CD4-positive, CD25-positive, alpha-beta regulatory T cell (primary cell): ENCODE measurements at regions not wholly inside any gene's neighbourhood (a gene's known extent, or its start where the extent isn't known, plus 50 kb on each side); places are given as distances from the start of the nearest gene placed in this dataset.

Source experiments
- ATAC-seq, 2 donors: fragments of 150-1000 bp; cut with Tn5 transposase; one replicate each; pipeline ENCODE4 v1.10.0; 2021; ENCODE audit warnings: low read depth in 2 of 2, moderate number of reproducible peaks in 2 of 2, moderate library complexity in 1 of 2
- DNase-seq, 3 donors: peaks; one replicate each; pipeline versions ENCODE4 v3.0.0 to v3.0.0-alpha.2; 2012 to 2022; ENCODE audit warnings: mixed read lengths in 1 of 3
- H3K27ac ChIP-seq: one replicate; pipeline ENCODE4 v1.7.0; 2013; ENCODE audit warnings: mild to moderate bottlenecking, low read length; ENCODE audit not compliant: insufficient read depth, poor library complexity, severe bottlenecking
- H3K27me3 ChIP-seq: one replicate; pipeline ENCODE4 v1.7.0; 2013; ENCODE audit warnings: low read length; ENCODE audit not compliant: control insufficient read depth, insufficient read depth
- H3K36me3 ChIP-seq: one replicate; pipeline ENCODE4 v1.7.0; 2013; ENCODE audit warnings: mild to moderate bottlenecking, low read length, moderate library complexity; ENCODE audit not compliant: control insufficient read depth, insufficient read depth
- H3K4me1 ChIP-seq: 2 replicates; pipeline ENCODE4 v1.7.0; 2013; ENCODE audit warnings: mild to moderate bottlenecking, low read length; ENCODE audit not compliant: insufficient read depth, control insufficient read depth, poor library complexity, severe bottlenecking
- H3K4me3 ChIP-seq: one replicate; pipeline ENCODE4 v1.7.0; 2013; ENCODE audit warnings: low read depth, mild to moderate bottlenecking, low read length, moderate library complexity
- H3K9me3 ChIP-seq, 2 experiments: 1 replicate in 1 of 2; 2 replicates in 1 of 2; pipeline ENCODE4 v1.7.0; 2013; ENCODE audit warnings: low read length in 2 of 2, mild to moderate bottlenecking in 1 of 2, moderate library complexity in 1 of 2; ENCODE audit not compliant: control insufficient read depth in 2 of 2
- H3K27ac Mint-ChIP-seq, 3 donors: one replicate each; pipeline ENCODE4 v1.8.0; 2020 to 2022; ENCODE audit warnings: mild to moderate bottlenecking in 3 of 3, mixed read lengths in 3 of 3, moderate library complexity in 2 of 3
- H3K27me3 Mint-ChIP-seq: one replicate; pipeline ENCODE4 v1.8.0; 2022; ENCODE audit warnings: mild to moderate bottlenecking, mixed read lengths
- H3K36me3 Mint-ChIP-seq: one replicate; pipeline ENCODE4 v1.8.0; 2020; ENCODE audit warnings: mixed read lengths
- H3K4me1 Mint-ChIP-seq, 4 donors: one replicate each; pipeline ENCODE4 v1.8.0; 2020 to 2022; ENCODE audit warnings: mixed read lengths in 4 of 4, mild to moderate bottlenecking in 1 of 4
- H3K4me3 Mint-ChIP-seq, 4 donors: one replicate each; pipeline ENCODE4 v1.8.0; 2020 to 2022; ENCODE audit warnings: mild to moderate bottlenecking in 4 of 4, mixed read lengths in 4 of 4, moderate library complexity in 3 of 4
- H3K9me3 Mint-ChIP-seq, 7 donors: one replicate each; pipeline ENCODE4 v1.8.0; 2020 to 2022; ENCODE audit warnings: mixed read lengths in 7 of 7, mild to moderate bottlenecking in 3 of 7, moderate library complexity in 2 of 7

GRCh38 chr17:12320286-12320685, 299.6 kb downstream of the MAP2K4 start:
- no peaks in the 10 kb centered on the region for H3K9me3 ChIP-seq
- no peaks in the 10 kb centered on the region for H3K27me3 ChIP-seq
- no peak overlapping the region for H3K4me3 ChIP-seq
- peaks cover 0 to 17% (median 4%) of the 10 kb centered on the region in 7 donors for H3K9me3 Mint-ChIP-seq
- DNase-seq (no peak), ATAC-seq (no peak)
- no peaks in the 10 kb centered on the region for H3K36me3 ChIP-seq
- no peaks in the 10 kb centered on the region for H3K36me3 Mint-ChIP-seq
- no peaks in the 10 kb centered on the region for H3K4me1 Mint-ChIP-seq
- H3K27ac ChIP-seq = no peak overlapping the region
- H3K4me3 Mint-ChIP-seq = no peak overlapping the region
- no peaks in the 10 kb centered on the region for H3K4me1 ChIP-seq
- no peaks in the 10 kb centered on the region for H3K27me3 Mint-ChIP-seq
- H3K27ac Mint-ChIP-seq = no peak overlapping the region

DNA sequence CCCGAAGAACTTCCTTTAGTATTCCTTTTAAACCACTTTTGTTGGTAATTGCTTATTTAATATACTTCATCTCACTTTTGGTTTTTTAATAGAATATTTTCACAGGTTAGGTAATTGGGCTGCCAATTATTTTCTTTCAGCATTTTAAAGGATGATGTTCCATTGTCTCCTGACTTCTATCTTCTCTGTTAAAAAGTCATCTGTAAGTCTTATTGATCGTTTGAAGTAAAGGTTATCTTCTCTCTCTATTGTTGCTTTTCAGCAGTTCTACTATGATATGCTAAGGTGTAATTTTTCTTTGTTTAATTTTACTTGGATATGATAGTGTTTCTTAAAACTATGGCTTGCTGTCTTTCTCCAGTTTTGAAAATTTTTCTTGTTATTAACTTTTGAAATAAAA, 307.5 kb downstream of the MAP2K4 start:
- Histone ChIP-seq H3K27me3 (no peaks in the 10 kb centered on the region), H3K36me3 (no peaks in the 10 kb centered on the region), H3K4me3 (no peak overlapping the region), H3K9me3 (peaks cover 16 to 19% of the 10 kb centered on the region in 2 experiments), H3K27ac (no peak overlapping the region), H3K4me1 (no peaks in the 10 kb centered on the region)
- H3K4me1 Mint-ChIP-seq = no peaks in the 10 kb centered on the region
- no peak overlapping the region for H3K4me3 Mint-ChIP-seq
- ATAC-seq (no peak), DNase-seq (no peak)
- H3K36me3 Mint-ChIP-seq = no peaks in the 10 kb centered on the region
- H3K27me3 Mint-ChIP-seq = no peaks in the 10 kb centered on the region
- peaks cover 1 to 20% (median 11%) of the 10 kb centered on the region in 7 donors for H3K9me3 Mint-ChIP-seq
- H3K27ac Mint-ChIP-seq = no peak overlapping the region

DNA sequence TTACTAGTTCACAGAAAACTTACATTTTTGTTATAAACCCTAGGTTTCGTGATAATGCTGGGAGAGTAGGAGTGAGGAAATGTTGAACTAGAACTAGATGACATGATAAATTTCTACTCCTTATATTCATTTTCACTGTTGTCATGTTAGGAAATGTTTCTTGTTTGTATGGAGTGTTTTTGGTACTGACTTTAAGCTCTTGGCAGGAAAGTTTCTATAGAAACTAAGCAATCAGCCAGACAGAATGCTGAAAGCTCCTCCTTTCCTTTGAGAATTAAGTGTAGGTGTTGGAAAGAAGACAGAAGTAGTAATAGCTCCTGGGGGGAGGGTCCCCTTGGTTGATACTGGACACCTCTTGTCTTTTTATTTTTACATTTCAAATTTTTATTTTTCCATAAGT, 309.8 kb downstream of the MAP2K4 start:
- no peak overlapping the region for H3K4me3 Mint-ChIP-seq
- H3K27ac ChIP-seq = no peak overlapping the region
- H3K27me3 Mint-ChIP-seq = no peaks in the 10 kb centered on the region
- ATAC-seq (no peak), DNase-seq (no peak)
- H3K36me3 Mint-ChIP-seq = no peaks in the 10 kb centered on the region
- peaks cover 16 to 19% of the 10 kb centered on the region in 2 experiments for H3K9me3 ChIP-seq
- no peaks in the 10 kb centered on the region for H3K4me1 ChIP-seq
- no peak overlapping the region for H3K4me3 ChIP-seq
- no peaks in the 10 kb centered on the region for H3K4me1 Mint-ChIP-seq
- H3K9me3 Mint-ChIP-seq = peaks cover 1 to 20% (median 9%) of the 10 kb centered on the region in 7 donors
- H3K36me3 ChIP-seq = no peaks in the 10 kb centered on the region
- H3K27ac Mint-ChIP-seq = no peak overlapping the region
- no peaks in the 10 kb centered on the region for H3K27me3 ChIP-seq

DNA sequence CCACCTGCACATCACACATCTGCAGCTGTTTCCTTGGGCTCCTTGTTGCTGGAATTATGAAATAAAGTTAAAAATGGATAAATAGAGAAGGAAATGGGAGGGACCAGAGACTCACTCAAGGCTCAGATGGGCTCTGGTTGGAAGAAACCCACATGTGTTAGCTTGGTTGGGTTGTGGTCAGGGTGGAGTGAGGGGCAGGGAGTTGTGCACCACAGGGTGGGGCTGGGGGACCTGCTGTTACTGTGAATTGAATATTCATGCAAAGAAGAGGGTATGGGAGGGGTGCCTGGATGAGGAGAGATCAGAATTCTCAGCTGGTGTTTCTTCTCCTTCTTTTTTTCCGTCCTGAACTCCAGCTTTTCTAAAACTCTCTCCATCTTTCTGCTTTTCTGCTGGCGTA, 320.7 kb downstream of the MAP2K4 start:
- no peaks in the 10 kb centered on the region for H3K36me3 Mint-ChIP-seq
- no peaks in the 10 kb centered on the region for H3K27me3 Mint-ChIP-seq
- H3K4me3 Mint-ChIP-seq = no peak overlapping the region
- Histone ChIP-seq H3K9me3 (no peaks in the 10 kb centered on the region), H3K27me3 (no peaks in the 10 kb centered on the region), H3K27ac (no peak overlapping the region), H3K4me1 (no peaks in the 10 kb centered on the region), H3K36me3 (no peaks in the 10 kb centered on the region), H3K4me3 (no peak overlapping the region)
- H3K4me1 Mint-ChIP-seq = no peaks in the 10 kb centered on the region
- DNase-seq (no peak), ATAC-seq (no peak)
- peaks cover 0 to 14% (median 1%) of the 10 kb centered on the region in 7 donors for H3K9me3 Mint-ChIP-seq
- H3K27ac Mint-ChIP-seq = no peak overlapping the region

GRCh38 chr17:12342161-12342560, 321.5 kb downstream of the MAP2K4 start:
- DNase-seq = no peak
- no peak overlapping the region for H3K27ac ChIP-seq
- H3K36me3 ChIP-seq = no peaks in the 10 kb centered on the region
- H3K4me3 ChIP-seq = no peak overlapping the region
- H3K9me3 Mint-ChIP-seq = peaks cover 0 to 14% (median 1%) of the 10 kb centered on the region in 7 donors
- no peak overlapping the region for H3K4me3 Mint-ChIP-seq
- H3K9me3 ChIP-seq = no peaks in the 10 kb centered on the region
- H3K27me3 Mint-ChIP-seq = no peaks in the 10 kb centered on the region
- H3K36me3 Mint-ChIP-seq = no peaks in the 10 kb centered on the region
- no peak for ATAC-seq
- H3K27me3 ChIP-seq = no peaks in the 10 kb centered on the region
- no peaks in the 10 kb centered on the region for H3K4me1 Mint-ChIP-seq
- no peaks in the 10 kb centered on the region for H3K4me1 ChIP-seq
- H3K27ac Mint-ChIP-seq = no peak overlapping the region

DNA sequence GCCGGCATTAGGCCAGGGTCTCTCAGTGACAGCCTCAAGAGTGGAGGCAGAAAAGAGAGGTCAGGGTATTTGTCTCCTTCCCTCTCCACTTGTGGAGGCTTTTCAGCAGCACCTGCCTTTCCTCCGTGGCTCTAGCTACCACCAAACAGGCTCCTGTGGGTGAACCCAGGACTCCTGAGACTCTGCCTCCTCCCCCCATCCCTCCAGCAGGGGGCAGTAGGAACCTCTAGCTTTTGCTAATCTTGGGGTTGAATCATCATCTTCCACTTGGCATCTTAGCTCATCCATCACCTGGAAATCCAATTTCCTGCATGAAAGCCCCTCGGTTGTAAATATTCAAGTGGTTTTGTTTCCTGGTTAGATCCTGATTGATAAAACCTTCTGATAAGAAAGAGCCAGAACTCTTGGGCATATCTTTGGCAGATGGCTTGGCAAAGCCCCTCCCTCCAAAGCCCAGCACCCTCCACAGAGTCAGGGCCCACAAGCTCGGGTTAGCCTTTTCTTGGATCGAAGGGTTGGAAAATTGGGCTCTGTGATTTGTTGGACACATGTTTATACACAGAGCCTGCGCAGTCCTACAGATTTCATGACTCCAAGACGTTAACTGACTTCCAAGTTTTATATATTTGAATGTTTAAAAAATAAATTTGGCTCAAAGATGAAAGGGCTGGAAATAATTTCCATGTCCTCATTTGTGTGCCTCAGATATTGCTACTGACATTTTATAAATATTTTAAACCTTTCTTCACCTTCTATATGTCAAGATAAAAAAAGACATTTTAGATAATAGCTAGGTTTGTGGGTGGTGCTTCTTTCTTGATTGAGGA, 322.1 kb downstream of the MAP2K4 start:
- ATAC-seq (no peak), DNase-seq (no peak)
- no peak overlapping the region for H3K27ac Mint-ChIP-seq
- no peak overlapping the region for H3K27ac ChIP-seq
- H3K9me3 Mint-ChIP-seq = peaks cover 0 to 11% (median 1%) of the 10 kb centered on the region in 7 donors
- H3K4me1 ChIP-seq = no peaks in the 10 kb centered on the region
- H3K27me3 ChIP-seq = no peaks in the 10 kb centered on the region
- H3K4me3 ChIP-seq = no peak overlapping the region
- no peaks in the 10 kb centered on the region for H3K4me1 Mint-ChIP-seq
- no peaks in the 10 kb centered on the region for H3K36me3 Mint-ChIP-seq
- no peak overlapping the region for H3K4me3 Mint-ChIP-seq
- no peaks in the 10 kb centered on the region for H3K27me3 Mint-ChIP-seq
- H3K36me3 ChIP-seq = no peaks in the 10 kb centered on the region
- no peaks in the 10 kb centered on the region for H3K9me3 ChIP-seq

DNA sequence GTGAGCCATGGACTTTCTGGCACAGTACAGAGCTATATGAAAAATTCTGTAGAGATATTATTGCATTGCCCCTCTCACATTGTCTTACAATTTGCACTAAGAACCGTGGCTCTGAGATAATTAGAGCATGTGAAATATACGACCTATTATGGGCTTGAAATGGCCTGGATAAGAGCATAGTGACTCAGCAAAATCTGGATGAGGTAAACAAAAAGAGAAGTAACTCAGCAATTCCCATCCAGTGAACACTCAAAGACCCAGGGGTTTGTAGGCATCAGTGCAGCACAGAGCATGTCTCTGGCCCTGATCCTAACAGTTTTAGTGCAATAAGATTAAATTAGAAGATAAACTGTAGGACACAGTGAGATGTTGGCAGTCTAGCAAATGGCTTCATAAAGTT, 317.2 kb upstream of the MYOCD start:
- no peak overlapping the region for H3K27ac ChIP-seq
- Mint-ChIP-seq H3K27ac (no peak overlapping the region), H3K27me3 (no peaks in the 10 kb centered on the region), H3K4me1 (no peaks in the 10 kb centered on the region), H3K9me3 (peaks cover 0 to 10% (median 2%) of the 10 kb centered on the region in 7 donors), H3K4me3 (no peak overlapping the region), H3K36me3 (no peaks in the 10 kb centered on the region)
- ATAC-seq (no peak), DNase-seq (no peak)
- H3K4me3 ChIP-seq = no peak overlapping the region
- H3K27me3 ChIP-seq = no peaks in the 10 kb centered on the region
- no peaks in the 10 kb centered on the region for H3K36me3 ChIP-seq
- no peaks in the 10 kb centered on the region for H3K4me1 ChIP-seq
- H3K9me3 ChIP-seq = no peaks in the 10 kb centered on the region

GRCh38 chr17:12349297-12349696, 316.4 kb upstream of the MYOCD start:
- H3K27ac ChIP-seq = no peak overlapping the region
- H3K4me1 ChIP-seq = no peaks in the 10 kb centered on the region
- H3K4me3 Mint-ChIP-seq = no peak overlapping the region
- no peaks in the 10 kb centered on the region for H3K4me1 Mint-ChIP-seq
- no peaks in the 10 kb centered on the region for H3K36me3 ChIP-seq
- ATAC-seq (no peak), DNase-seq (no peak)
- no peaks in the 10 kb centered on the region for H3K27me3 ChIP-seq
- H3K27ac Mint-ChIP-seq = no peak overlapping the region
- peaks cover 0 to 10% (median 2%) of the 10 kb centered on the region in 7 donors for H3K9me3 Mint-ChIP-seq
- H3K27me3 Mint-ChIP-seq = no peaks in the 10 kb centered on the region
- H3K9me3 ChIP-seq = no peaks in the 10 kb centered on the region
- no peaks in the 10 kb centered on the region for H3K36me3 Mint-ChIP-seq
- no peak overlapping the region for H3K4me3 ChIP-seq
